ENCODE measurements at regions not wholly inside any gene's neighbourhood (a gene's known extent, or its start where the extent isn't known, plus 50 kb on each side); places are given as distances from the start of the nearest gene placed in this dataset.

GRCh38 chr10:16352146-16352545 is 84.7 kb upstream of the PTER start:
- H2AK9ac ChIP-seq (replicated peaks; ENCODE audit: low read depth, low read length, poor library complexity), result no peak overlapping the region
- no peak overlapping the region for H4K5ac ChIP-seq (ENCODE audit: low read depth, low read length)
- no peak for ATAC-seq (ENCODE audit: low read depth)
- no peak overlapping the region for H2BK20ac ChIP-seq (ENCODE audit: low read depth, low read length)
- no peaks in the 10 kb centered on the region for H3K4me1 ChIP-seq (ENCODE audit: control insufficient read depth, insufficient read depth, low read length)
- no peak overlapping the region for H3K27ac ChIP-seq (ENCODE audit: insufficient read depth, low read length)
- H2BK5ac ChIP-seq (ENCODE audit: low read depth, low read length, poor library complexity, severe bottlenecking), result no peak overlapping the region
- H3K4ac ChIP-seq (ENCODE audit: low read depth, low read length), result no peak overlapping the region
- H2AFZ ChIP-seq (replicated peaks; ENCODE audit: low read length, poor library complexity), result no peak overlapping the region
- no peak overlapping the region for H4K8ac ChIP-seq (ENCODE audit: low read depth in 2 of 2, low read length in 2 of 2)
- no peak overlapping the region for H2BK120ac ChIP-seq (ENCODE audit: low read depth, low read length)
- H3K79me1 ChIP-seq (ENCODE audit: low read depth in 1 of 2, low read length in 2 of 2), result no peaks in the 10 kb centered on the region
- no peak overlapping the region for H3K4me2 ChIP-seq (ENCODE audit: low read depth, low read length)
- no peak overlapping the region for H3K23ac ChIP-seq (ENCODE audit: low read depth, low read length)
- no peak overlapping the region for H3K9ac ChIP-seq (ENCODE audit: low read depth, low read length)
- no peak overlapping the region for H2BK15ac ChIP-seq (ENCODE audit: low read depth, low read length)
- no peak overlapping the region for H4K91ac ChIP-seq (ENCODE audit: insufficient read depth, low read depth, low read length)
- TF ChIP-seq FOS (IDR thresholded peaks at IDR 0.05; ENCODE audit: low read depth, low read length) (no peak), MAZ (IDR thresholded peaks at IDR 0.05; ENCODE audit: borderline replicate concordance, low read depth, low read length) (no peak), POLR2A (IDR thresholded peaks at IDR 0.05; ENCODE audit: low read depth, low read length) (no peak), SMC3 (IDR thresholded peaks at IDR 0.05; ENCODE audit: low read depth, low read length) (no peak), RAD21 (IDR thresholded peaks at IDR 0.05; ENCODE audit: low read length) (no peak), RCOR1 (IDR thresholded peaks at IDR 0.05; ENCODE audit: insufficient replicate concordance, low read length) (no peak), CTCF (conservative IDR thresholded peaks at IDR 0.05; ENCODE audit: low read depth, low read length) (no peak), MAFK (IDR thresholded peaks at IDR 0.05; ENCODE audit: low read depth, low read length) (no peak), CHD1 (IDR thresholded peaks at IDR 0.05; ENCODE audit: low read depth, low read length) (no peak), NFE2L2 (IDR thresholded peaks at IDR 0.05; ENCODE audit: low read depth, low read length) (no peak), BHLHE40 (IDR thresholded peaks at IDR 0.05; ENCODE audit: low read depth, low read length) (no peak), MXI1 (IDR thresholded peaks at IDR 0.05; ENCODE audit: borderline replicate concordance, low read depth, low read length) (no peak), USF2 (IDR thresholded peaks at IDR 0.05; ENCODE audit: low read depth, low read length) (no peak)
- TF ChIP-seq, protein P1, sequence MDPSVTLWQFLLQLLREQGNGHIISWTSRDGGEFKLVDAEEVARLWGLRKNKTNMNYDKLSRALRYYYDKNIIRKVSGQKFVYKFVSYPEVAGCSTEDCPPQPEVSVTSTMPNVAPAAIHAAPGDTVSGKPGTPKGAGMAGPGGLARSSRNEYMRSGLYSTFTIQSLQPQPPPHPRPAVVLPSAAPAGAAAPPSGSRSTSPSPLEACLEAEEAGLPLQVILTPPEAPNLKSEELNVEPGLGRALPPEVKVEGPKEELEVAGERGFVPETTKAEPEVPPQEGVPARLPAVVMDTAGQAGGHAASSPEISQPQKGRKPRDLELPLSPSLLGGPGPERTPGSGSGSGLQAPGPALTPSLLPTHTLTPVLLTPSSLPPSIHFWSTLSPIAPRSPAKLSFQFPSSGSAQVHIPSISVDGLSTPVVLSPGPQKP (IDR thresholded peaks at IDR 0.05; ENCODE audit: borderline replicate concordance, low read depth, low read length), result no peak
- H3K14ac ChIP-seq (replicated peaks; ENCODE audit: low read depth, low read length), result no peak overlapping the region
- no peak for DNase-seq
- ChIA-PET CTCF (no interaction called here), POLR2A (ENCODE audit: unreplicated experiment) (no interaction called here)
- no peak overlapping the region for H3K18ac ChIP-seq (ENCODE audit: low read depth, low read length)
- intact Hi-C loops (cut with micrococcal nuclease) (no loop called here), dilution Hi-C loops (cut with HindIII; ENCODE audit: low sequenced_read_pairs, unreplicated experiment) (no loop called here), in situ Hi-C loops (cut with MboI; ENCODE audit: low sequenced_read_pairs) (no loop called here)
- H3K36me3 ChIP-seq (ENCODE audit: control insufficient read depth, insufficient read depth, low read length), result no peaks in the 10 kb centered on the region
- no peak overlapping the region for H3K4me3 ChIP-seq (ENCODE audit: insufficient read depth, low read depth, low read length)
- no CpG with 5 or more reads among the region's 5 CpGs for WGBS, 2 experiments (ENCODE audit: extremely low coverage in 2 of 2, insufficient read length in 1 of 2)
- BruUV-seq (replicated peaks), result no TSS peak
- H4K20me1 ChIP-seq (ENCODE audit: insufficient read depth, low read length), result no peaks in the 10 kb centered on the region
- no peaks in the 10 kb centered on the region for H3K9me1 ChIP-seq (ENCODE audit: insufficient read depth, low read length)
- no peak overlapping the region for H2AK5ac ChIP-seq (ENCODE audit: low read depth, low read length)
- H3K56ac ChIP-seq (ENCODE audit: extremely low read depth, insufficient read depth, low read length), result no peak overlapping the region
- no peaks in the 10 kb centered on the region for H3K27me3 ChIP-seq (ENCODE audit: control insufficient read depth, insufficient read depth, low read length)
- H3K9me3 ChIP-seq (ENCODE audit: control insufficient read depth, insufficient read depth, low read length), result peaks cover 8% of the 10 kb centered on the region

All from IMR-90 (cell line).